ENCODE measurements at regions not wholly inside any gene's neighbourhood (a gene's known extent, or its start where the extent isn't known, plus 50 kb on each side); places are given as distances from the start of the nearest gene placed in this dataset.
"Not testable (repeated sequence)": the region's sequence is repeated elsewhere in the genome, so short reads cannot be mapped to it uniquely, and the experiment has no call there.

- DNase-seq (ENCODE audit: low read depth), result not testable (repeated sequence)
These were observed 116.0 kb upstream of the ETV3 start for GRCh38 chr1:157254183-157254582.

- no peak for DNase-seq (ENCODE audit: low read depth)
These were observed 114.3 kb upstream of the ETV3 start for GRCh38 chr1:157252473-157252872.

GRCh38 chr1:157249739-157250138 lies 111.5 kb upstream of the ETV3 start:
- no peak for DNase-seq (ENCODE audit: low read depth)

GRCh38 chr1:157249326-157249725 lies 111.1 kb upstream of the ETV3 start:
- DNase-seq (ENCODE audit: low read depth), result no peak

- DNase-seq (ENCODE audit: low read depth), result not testable (repeated sequence)
These were observed 109.5 kb upstream of the ETV3 start for GRCh38 chr1:157247764-157248049.

- no peak for DNase-seq (ENCODE audit: low read depth)
These were observed 109.0 kb upstream of the ETV3 start for GRCh38 chr1:157247005-157247763.

- no peak for DNase-seq (ENCODE audit: low read depth)
These were observed 107.6 kb upstream of the ETV3 start for GRCh38 chr1:157245823-157246222.

GRCh38 chr1:157241185-157241538 lies 103.0 kb upstream of the ETV3 start:
- no peak for DNase-seq (ENCODE audit: low read depth)

GRCh38 chr1:157240495-157241184 lies 102.4 kb upstream of the ETV3 start:
- DNase-seq (ENCODE audit: low read depth), result no peak

GRCh38 chr1:157239936-157240335 lies 101.7 kb upstream of the ETV3 start:
- no peak for DNase-seq (ENCODE audit: low read depth)

GRCh38 chr1:157238585-157238984 lies 100.4 kb upstream of the ETV3 start:
- no peak for DNase-seq (ENCODE audit: low read depth)

GRCh38 chr1:157237981-157238380 lies 99.8 kb upstream of the ETV3 start:
- DNase-seq (ENCODE audit: low read depth), result no peak

- no peak for DNase-seq (ENCODE audit: low read depth)
These were observed 99.3 kb upstream of the ETV3 start for GRCh38 chr1:157237522-157237921.

- no peak for DNase-seq (ENCODE audit: low read depth)
These were observed 97.9 kb upstream of the ETV3 start for GRCh38 chr1:157236072-157236471.

- DNase-seq (ENCODE audit: low read depth), result no peak
These were observed 97.1 kb upstream of the ETV3 start for GRCh38 chr1:157235307-157235706.

- DNase-seq (ENCODE audit: low read depth), result no peak
These were observed 96.6 kb upstream of the ETV3 start for GRCh38 chr1:157234705-157235273.

- no peak for DNase-seq (ENCODE audit: low read depth)
These were observed 94.9 kb upstream of the ETV3 start for GRCh38 chr1:157233131-157233530.

GRCh38 chr1:157231846-157232525 lies 93.8 kb upstream of the ETV3 start:
- DNase-seq (ENCODE audit: low read depth), result no peak

GRCh38 chr1:157230500-157230899 lies 92.3 kb upstream of the ETV3 start:
- no peak for DNase-seq (ENCODE audit: low read depth)

GRCh38 chr1:157227700-157228099 lies 89.5 kb upstream of the ETV3 start:
- DNase-seq (ENCODE audit: low read depth), result no peak

GRCh38 chr1:157226739-157227138 lies 88.5 kb upstream of the ETV3 start:
- no peak for DNase-seq (ENCODE audit: low read depth)

GRCh38 chr1:157219600-157219999 lies 81.4 kb upstream of the ETV3 start:
- DNase-seq (ENCODE audit: low read depth), result no peak

GRCh38 chr1:157219182-157219581 lies 81.0 kb upstream of the ETV3 start:
- no peak for DNase-seq (ENCODE audit: low read depth)
